Neural cell (in vitro differentiated cells): ENCODE measurements at regions not wholly inside any gene's neighbourhood (a gene's known extent, or its start where the extent isn't known, plus 50 kb on each side); places are given as distances from the start of the nearest gene placed in this dataset.

Experiments
- CTCF ChIP-seq: fragments of 450-650 bp; IDR thresholded peaks from 2 replicates; pipeline ENCODE4 v1.5.1; 2014; ENCODE audit warnings: antibody characterized with exemption, mild to moderate bottlenecking, moderate library complexity; ENCODE audit not compliant: poor library complexity, severe bottlenecking
- EZH2 ChIP-seq: fragments of 200-600, 300-800 bp; shearing (Covaris generic), sonication (generic); IDR thresholded peaks from 2 replicates; pipeline ENCODE4 v1.6.1; 2014; ENCODE audit warnings: antibody characterized with exemption, low read length, borderline replicate concordance, mild to moderate bottlenecking; ENCODE audit not compliant: insufficient read depth, poor library complexity, severe bottlenecking
- POLR2AphosphoS5 ChIP-seq: IDR thresholded peaks from 2 replicates; pipeline ENCODE4 v1.6.1; 2012
- RAD21 ChIP-seq: fragments of 450-650 bp; conservative IDR thresholded peaks from 2 replicates; pipeline ENCODE4 v1.6.1; 2014; ENCODE audit warnings: antibody characterized with exemption, mild to moderate bottlenecking, moderate library complexity
- TF ChIP-seq, protein P1 (sequence below): IDR thresholded peaks from 2 replicates; pipeline ENCODE4 v1.6.1; 2012; ENCODE audit warnings: borderline replicate concordance

GRCh38 chr4:159443975-159444374 lies 341.1 kb downstream of the RAPGEF2 start:
- TF ChIP-seq EZH2: no peak
- no peak for TF ChIP-seq RAD21
- no peak for TF ChIP-seq CTCF
- TF ChIP-seq, protein P1, sequence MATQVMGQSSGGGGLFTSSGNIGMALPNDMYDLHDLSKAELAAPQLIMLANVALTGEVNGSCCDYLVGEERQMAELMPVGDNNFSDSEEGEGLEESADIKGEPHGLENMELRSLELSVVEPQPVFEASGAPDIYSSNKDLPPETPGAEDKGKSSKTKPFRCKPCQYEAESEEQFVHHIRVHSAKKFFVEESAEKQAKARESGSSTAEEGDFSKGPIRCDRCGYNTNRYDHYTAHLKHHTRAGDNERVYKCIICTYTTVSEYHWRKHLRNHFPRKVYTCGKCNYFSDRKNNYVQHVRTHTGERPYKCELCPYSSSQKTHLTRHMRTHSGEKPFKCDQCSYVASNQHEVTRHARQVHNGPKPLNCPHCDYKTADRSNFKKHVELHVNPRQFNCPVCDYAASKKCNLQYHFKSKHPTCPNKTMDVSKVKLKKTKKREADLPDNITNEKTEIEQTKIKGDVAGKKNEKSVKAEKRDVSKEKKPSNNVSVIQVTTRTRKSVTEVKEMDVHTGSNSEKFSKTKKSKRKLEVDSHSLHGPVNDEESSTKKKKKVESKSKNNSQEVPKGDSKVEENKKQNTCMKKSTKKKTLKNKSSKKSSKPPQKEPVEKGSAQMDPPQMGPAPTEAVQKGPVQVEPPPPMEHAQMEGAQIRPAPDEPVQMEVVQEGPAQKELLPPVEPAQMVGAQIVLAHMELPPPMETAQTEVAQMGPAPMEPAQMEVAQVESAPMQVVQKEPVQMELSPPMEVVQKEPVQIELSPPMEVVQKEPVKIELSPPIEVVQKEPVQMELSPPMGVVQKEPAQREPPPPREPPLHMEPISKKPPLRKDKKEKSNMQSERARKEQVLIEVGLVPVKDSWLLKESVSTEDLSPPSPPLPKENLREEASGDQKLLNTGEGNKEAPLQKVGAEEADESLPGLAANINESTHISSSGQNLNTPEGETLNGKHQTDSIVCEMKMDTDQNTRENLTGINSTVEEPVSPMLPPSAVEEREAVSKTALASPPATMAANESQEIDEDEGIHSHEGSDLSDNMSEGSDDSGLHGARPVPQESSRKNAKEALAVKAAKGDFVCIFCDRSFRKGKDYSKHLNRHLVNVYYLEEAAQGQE: no peak
- no peak for TF ChIP-seq POLR2AphosphoS5
